Heart left ventricle (tissue), 16 donors: ENCODE measurements at regions not wholly inside any gene's neighbourhood (a gene's known extent, or its start where the extent isn't known, plus 50 kb on each side); places are given as distances from the start of the nearest gene placed in this dataset.
A peak's percentile ranks its signal among the peaks of the same experiment; 100 is the strongest.

Source experiments
- ATAC-seq, 4 donors: fragments of 200-7000 bp; cut with Tn5 transposase; one replicate each; pipeline ENCODE4 v1.9.1; 2020 to 2022; ENCODE audit warnings: moderate library complexity in 4 of 4, mild to moderate bottlenecking in 3 of 4, moderate number of reproducible peaks in 1 of 4
- DNase-seq, 5 donors: peaks; one replicate each; pipeline ENCODE4 v3.0.0-alpha.2; 2020
- H3K27ac ChIP-seq, 12 donors: fragments of 200-600 bp; sonication (generic) in 4 of 12; one replicate each; pipeline versions ENCODE4 v1.5.0 to v1.8.0; 2016 to 2022; ENCODE audit warnings: mild to moderate bottlenecking in 2 of 12
- H3K27me3 ChIP-seq, 9 donors: fragments of 200-600 bp; sonication (generic) in 2 of 9; one replicate each; pipeline versions ENCODE4 v1.5.1 to v1.8.0; 2016 to 2022; ENCODE audit warnings: mild to moderate bottlenecking in 3 of 9
- H3K36me3 ChIP-seq, 9 donors: fragments of 200-600 bp; sonication (generic) in 2 of 9; one replicate each; pipeline versions ENCODE4 v1.5.0 to v1.8.0; 2018 to 2022; ENCODE audit warnings: mild to moderate bottlenecking in 2 of 9
- H3K4me1 ChIP-seq, 12 donors: fragments of 200-600 bp; sonication (generic) in 4 of 12; one replicate each; pipeline versions ENCODE4 v1.5.0 to v1.8.0; 2016 to 2022; ENCODE audit warnings: mild to moderate bottlenecking in 3 of 12
- H3K4me3 ChIP-seq, 12 donors: fragments of 200-600 bp; sonication (generic) in 4 of 12; one replicate each; pipeline versions ENCODE4 v1.5.0 to v1.8.0; 2017 to 2022; ENCODE audit warnings: mild to moderate bottlenecking in 9 of 12, moderate library complexity in 4 of 12
- H3K9me3 ChIP-seq, 12 donors: fragments of 200-600 bp; sonication (generic) in 4 of 12; one replicate each; pipeline versions ENCODE4 v1.5.0 to v1.8.0; 2016 to 2022; ENCODE audit warnings: mild to moderate bottlenecking in 1 of 12
- POLR2A ChIP-seq, 2 donors: fragments of 450-650 bp; IDR thresholded peaks; one replicate each; pipeline ENCODE4 v1.6.1; 2017; ENCODE audit warnings: antibody characterized with exemption in 2 of 2, mild to moderate bottlenecking in 2 of 2, moderate library complexity in 2 of 2
- WGBS, 4 donors: extraction: QIAGEN DNeasy Blood & Tissue Kit in 2 of 4; methylation state at CpG; one replicate each; pipeline versions ENCODE4 v1.1.5 to v1.1.7; 2013 to 2018; 5-methylcytosine and 5-hydroxymethylcytosine counted together
- intact Hi-C, 10 donors: fragments of 100-400 bp; cut with DNase I; formaldehyde crosslinking; loops; one replicate each; pipeline versions ENCODE4 v1.11.1 to v1.14.2; 2022
- TF ChIP-seq, protein P1 (sequence below), 12 donors: fragments of 200-600 bp; sonication (generic) in 4 of 12; IDR thresholded peaks; one replicate each; pipeline versions ENCODE4 v1.5.0 to v1.8.0; 2018 to 2022; ENCODE audit warnings: antibody characterized with exemption in 12 of 12, mild to moderate bottlenecking in 5 of 12
- donor health status: ischemic (EF 13 %, LVEDD 7.1; RV severe dilation, severe dysfunction).
- donor health status: healthy with polysubstance abuse.
- donor health status: DM: no; HTN: yes; CAD: no.
- donor health status: DM: no; HTN: no; CAD: no.
- donor health status: ischemic (EF 25% LVEDD 6.9; RV normal size, moderate dysfunction).
- donor health status: ischemic (EF 25% LVEDD 5.7; RV mildly dilated, moderate dysfunction).
- donor health status: healthy.
- donor health status: DM: yes; HTN: yes; CAD: no.
- donor health status: ischemic (EF 35%, LVEDD 5.7; RV mildly dilated, moderate dysfunction).
- donor health status: nonischemic (EF 11% LVEDD 7.7; RV severe dilation, severe dysfunction).
- donor health status: DM: yes; HTN: yes; CAD: no.
- donor health status: PGD.
- donor health status: ischemic (EF 29% LVEDD 5.4; RV normal size, mild dysfunction).
- donor health status: nonischemic (EF 23%, LVEDD 6.1; RV moderate dilation, normal function).

DNA sequence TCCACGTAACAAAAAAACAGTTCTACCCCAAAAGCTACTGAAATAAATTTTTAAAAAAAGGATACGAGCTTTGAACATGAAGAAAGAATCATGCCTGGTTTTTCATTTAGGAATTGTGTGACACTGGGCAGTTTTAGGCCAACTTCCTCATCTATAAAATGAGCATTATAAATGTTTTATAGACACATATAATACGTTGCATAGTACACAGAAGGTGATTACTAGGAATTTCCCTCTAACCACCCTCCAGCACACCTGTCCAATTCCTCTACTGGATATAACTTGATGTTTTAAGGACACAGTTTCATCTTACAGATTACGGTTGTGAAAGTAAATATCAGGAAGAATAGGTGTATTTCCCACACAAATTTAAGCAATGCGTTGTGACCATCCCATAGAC is 85.5 kb upstream of the IQCM start:
- H3K27ac ChIP-seq, result no peak overlapping the region
- 70 to 90% (median 89%) methylated on average over 5 of the region's 5 CpGs for WGBS, 4 donors
- no peaks in the 10 kb centered on the region for H3K9me3 ChIP-seq
- no peaks in the 10 kb centered on the region for H3K36me3 ChIP-seq
- H3K4me1 ChIP-seq, result no peaks in the 10 kb centered on the region
- no peaks in the 10 kb centered on the region for H3K27me3 ChIP-seq
- H3K4me3 ChIP-seq, result no peak overlapping the region
- DNase-seq (no peak), ATAC-seq (no peak)
- TF ChIP-seq, protein P1, sequence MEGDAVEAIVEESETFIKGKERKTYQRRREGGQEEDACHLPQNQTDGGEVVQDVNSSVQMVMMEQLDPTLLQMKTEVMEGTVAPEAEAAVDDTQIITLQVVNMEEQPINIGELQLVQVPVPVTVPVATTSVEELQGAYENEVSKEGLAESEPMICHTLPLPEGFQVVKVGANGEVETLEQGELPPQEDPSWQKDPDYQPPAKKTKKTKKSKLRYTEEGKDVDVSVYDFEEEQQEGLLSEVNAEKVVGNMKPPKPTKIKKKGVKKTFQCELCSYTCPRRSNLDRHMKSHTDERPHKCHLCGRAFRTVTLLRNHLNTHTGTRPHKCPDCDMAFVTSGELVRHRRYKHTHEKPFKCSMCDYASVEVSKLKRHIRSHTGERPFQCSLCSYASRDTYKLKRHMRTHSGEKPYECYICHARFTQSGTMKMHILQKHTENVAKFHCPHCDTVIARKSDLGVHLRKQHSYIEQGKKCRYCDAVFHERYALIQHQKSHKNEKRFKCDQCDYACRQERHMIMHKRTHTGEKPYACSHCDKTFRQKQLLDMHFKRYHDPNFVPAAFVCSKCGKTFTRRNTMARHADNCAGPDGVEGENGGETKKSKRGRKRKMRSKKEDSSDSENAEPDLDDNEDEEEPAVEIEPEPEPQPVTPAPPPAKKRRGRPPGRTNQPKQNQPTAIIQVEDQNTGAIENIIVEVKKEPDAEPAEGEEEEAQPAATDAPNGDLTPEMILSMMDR (IDR thresholded peaks at IDR 0.05), result no peak
- TF ChIP-seq POLR2A (IDR thresholded peaks at IDR 0.05), result no peak
- intact Hi-C loops, result no loop called here

DNA sequence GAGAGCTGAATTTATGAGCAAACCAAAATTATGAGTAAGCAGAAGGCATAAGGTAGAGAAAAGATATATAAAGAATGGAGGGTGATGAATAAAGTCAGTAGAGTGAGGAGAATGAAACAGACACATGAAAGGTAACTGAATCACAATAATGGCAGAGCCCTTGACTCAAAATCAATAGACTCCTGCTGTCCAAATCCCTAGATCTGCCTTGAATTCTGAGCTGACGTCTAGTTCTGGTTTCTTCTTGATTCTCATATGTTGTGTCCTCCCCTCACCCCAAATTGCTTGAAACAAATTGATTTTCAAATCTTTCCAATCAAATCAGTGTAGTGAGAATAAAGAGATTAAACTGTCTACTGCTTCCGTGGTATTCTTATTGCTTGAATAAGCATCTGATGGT is 86.6 kb upstream of the IQCM start:
- Histone ChIP-seq H3K27me3 (no peaks in the 10 kb centered on the region), H3K9me3 (no peaks in the 10 kb centered on the region), H3K36me3 (no peaks in the 10 kb centered on the region), H3K4me1 (no peaks in the 10 kb centered on the region), H3K4me3 (no peak overlapping the region), H3K27ac (no peak overlapping the region)
- 49 to 88% (median 63%) methylated on average over 2 of the region's 2 CpGs for WGBS, 4 donors
- TF ChIP-seq, protein P1 (IDR thresholded peaks at IDR 0.05), result no peak
- no peak for TF ChIP-seq POLR2A (IDR thresholded peaks at IDR 0.05)
- DNase-seq (no peak), ATAC-seq (no peak)
- intact Hi-C loops, result no loop called here

DNA sequence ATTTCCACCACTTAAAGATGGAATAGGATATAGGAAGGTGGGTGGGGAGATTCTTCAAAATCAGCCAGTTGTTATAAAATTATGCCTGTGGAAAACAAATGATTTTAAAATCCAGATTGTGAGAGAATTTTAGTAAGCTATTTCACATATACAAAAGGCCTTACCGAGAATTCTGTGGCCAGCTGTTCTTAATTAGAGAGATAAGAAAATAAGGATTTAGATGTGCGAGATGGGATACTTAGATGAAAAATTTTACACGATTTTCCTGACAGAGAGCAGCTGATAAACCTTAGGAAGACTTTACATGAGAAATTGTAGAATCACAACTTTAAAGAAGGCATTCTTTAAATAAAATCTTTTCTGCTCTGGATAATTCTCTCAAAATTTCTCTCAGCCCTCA is 94.5 kb upstream of the IQCM start:
- WGBS, 4 donors, result 61 to 74% (median 64%) methylated on average over 3 of the region's 3 CpGs
- Histone ChIP-seq H3K36me3 (no peaks in the 10 kb centered on the region), H3K27ac (peak overlapping the region in 1 of 12 donors; percentile 5), H3K27me3 (no peaks in the 10 kb centered on the region), H3K4me1 (peaks cover 0 to 11% (median 0%) of the 10 kb centered on the region in 12 donors), H3K4me3 (no peak overlapping the region), H3K9me3 (no peaks in the 10 kb centered on the region)
- intact Hi-C loops, result no loop called here
- DNase-seq (no peak), ATAC-seq (no peak)
- TF ChIP-seq, protein P1 (IDR thresholded peaks at IDR 0.05), result no peak
- TF ChIP-seq POLR2A (IDR thresholded peaks at IDR 0.05), result no peak

DNA sequence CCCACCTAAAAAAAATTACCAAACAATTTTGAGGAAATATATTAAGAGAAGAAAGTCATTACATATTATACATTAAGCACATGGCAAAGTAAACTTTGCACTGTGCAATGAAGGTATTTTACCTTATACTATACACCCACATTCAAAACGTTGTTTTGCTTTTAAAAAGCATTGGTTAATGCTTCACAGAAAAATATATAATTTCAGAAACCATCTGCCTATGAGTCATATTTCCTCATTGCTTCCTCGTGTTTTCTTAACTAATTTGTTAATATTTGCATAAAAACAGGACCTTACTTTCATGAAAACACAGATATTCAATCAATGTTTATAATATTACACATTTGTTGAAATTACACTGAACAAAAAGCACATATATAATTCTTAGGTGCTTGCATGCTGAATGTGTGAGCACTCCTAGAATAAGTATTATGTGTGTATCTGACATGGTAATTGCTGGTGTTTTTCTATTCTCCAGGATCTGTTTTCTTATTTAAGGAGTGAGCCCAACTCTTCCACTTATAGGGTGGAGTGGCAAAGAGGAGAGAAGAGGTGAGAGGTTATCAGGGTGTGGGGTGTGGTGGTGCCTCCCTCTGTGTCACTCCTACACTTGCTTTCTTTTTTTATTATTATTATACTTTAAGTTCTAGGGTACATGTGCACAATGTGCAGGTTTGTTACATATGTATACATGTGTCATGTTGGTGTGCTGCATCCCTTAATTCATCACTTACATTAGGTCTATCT is 95.1 kb upstream of the IQCM start:
- TF ChIP-seq POLR2A (IDR thresholded peaks at IDR 0.05), result no peak
- TF ChIP-seq, protein P1 (IDR thresholded peaks at IDR 0.05), result no peak
- WGBS, 4 donors, result 34 to 49% (median 41%) methylated on average over 2 of the region's 2 CpGs
- H3K4me3 ChIP-seq, result no peak overlapping the region
- DNase-seq (no peak), ATAC-seq (no peak)
- no peaks in the 10 kb centered on the region for H3K27me3 ChIP-seq
- H3K9me3 ChIP-seq, result no peaks in the 10 kb centered on the region
- peaks cover 0 to 11% (median 0%) of the 10 kb centered on the region in 12 donors for H3K4me1 ChIP-seq
- no peaks in the 10 kb centered on the region for H3K36me3 ChIP-seq
- intact Hi-C loops, result no loop called here
- no peak overlapping the region for H3K27ac ChIP-seq
